ACHN (cell line): ENCODE measurements at regions not wholly inside any gene's neighbourhood (a gene's known extent, or its start where the extent isn't known, plus 50 kb on each side); places are given as distances from the start of the nearest gene placed in this dataset.
"Not testable (repeated sequence)": the region's sequence is repeated elsewhere in the genome, so short reads cannot be mapped to it uniquely, and the experiment has no call there.

Source experiments
- DNase-seq: peaks from one replicate; pipeline ENCODE4 v3.0.0-alpha.2; 2015
- in situ Hi-C: cut with HindIII; loops from 2 replicates; pipeline ENCODE4 v1.10.0; 2017; ENCODE audit warnings: low sequenced_read_pairs, low pct_ligation_motif_present, low pct_unique_long_range_greater_than_20kb

DNA sequence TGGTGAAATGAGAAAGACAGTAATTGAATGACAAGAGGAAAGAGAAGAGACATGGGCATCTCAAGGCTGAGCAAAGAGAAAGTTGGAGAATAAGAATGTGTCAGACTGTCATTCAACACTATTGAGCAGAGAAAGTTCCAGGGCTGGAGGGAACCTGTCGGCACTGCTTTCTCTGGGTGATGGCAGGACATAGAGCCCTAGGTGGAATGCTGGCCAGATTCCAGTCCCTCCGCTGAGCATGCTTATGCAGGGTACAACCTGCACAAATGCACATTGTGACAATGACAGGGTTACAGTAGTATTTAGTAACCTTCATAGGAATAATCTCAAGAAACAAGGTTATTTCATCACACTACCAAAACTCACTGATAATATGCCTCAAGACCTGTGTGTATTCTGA, 582.8 kb downstream of the ADCYAP1 start:
- no peak for DNase-seq
- in situ Hi-C loops: no loop called here

DNA sequence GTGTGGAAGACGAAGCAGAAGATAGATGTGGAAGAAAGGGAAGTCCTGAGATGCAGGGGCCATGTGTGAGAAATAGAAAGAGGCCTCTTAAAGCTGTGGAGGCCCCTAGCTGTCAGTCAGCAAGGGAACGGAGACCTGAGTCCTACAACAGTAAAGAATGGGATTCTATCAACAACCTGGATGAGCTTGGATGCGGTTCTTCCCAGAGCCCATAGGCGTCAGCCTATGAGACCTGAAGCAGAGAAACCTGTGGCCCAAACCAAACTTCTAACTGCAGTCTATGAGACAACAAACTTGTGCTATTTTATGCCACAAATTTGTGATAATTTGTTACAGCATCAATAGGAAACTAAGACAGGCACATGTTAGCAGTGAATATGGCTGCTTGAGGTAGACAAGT, 583.7 kb downstream of the ADCYAP1 start:
- DNase-seq: no peak
- in situ Hi-C loops: no loop called here

DNA sequence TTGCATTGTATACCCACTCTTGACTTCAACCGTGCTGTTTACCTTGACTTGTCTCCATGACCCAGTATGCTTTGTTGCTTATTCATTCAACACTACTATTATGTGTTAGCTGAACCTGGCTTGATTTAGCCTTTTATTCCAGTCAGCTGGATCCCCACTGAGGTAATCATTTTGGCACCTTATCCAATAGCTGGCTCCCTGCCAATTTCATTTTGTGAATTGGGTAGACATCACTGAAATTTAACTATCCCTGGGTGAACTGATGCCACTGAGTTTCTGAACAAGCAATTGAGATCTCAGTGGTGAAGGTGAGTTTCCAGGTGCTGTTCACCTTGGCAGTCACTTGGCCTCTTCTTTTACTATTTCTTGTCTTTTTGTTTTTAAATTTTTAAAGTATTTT, 584.3 kb downstream of the ADCYAP1 start:
- in situ Hi-C loops: no loop called here
- DNase-seq: no peak

DNA sequence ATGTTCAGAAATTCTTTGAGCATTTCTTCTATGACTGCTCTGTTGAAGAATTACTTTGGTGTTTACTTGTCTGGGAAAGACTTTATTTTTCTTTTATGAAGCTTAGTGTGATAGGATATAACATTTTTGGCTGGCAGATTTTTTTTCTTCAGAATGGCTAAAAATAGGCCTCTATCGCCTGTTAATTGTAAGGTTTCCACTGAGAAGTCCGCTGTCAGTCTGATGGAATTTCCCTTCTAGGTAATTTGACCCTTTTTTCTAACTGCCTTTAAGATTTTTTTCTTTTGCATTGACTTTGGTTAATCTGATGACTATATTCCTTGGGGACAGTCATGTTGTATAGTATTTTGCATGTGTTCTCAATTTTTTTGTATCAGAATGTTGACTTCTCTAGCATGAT, 590.7 kb downstream of the ADCYAP1 start:
- no peak for DNase-seq
- in situ Hi-C loops: no loop called here

DNA sequence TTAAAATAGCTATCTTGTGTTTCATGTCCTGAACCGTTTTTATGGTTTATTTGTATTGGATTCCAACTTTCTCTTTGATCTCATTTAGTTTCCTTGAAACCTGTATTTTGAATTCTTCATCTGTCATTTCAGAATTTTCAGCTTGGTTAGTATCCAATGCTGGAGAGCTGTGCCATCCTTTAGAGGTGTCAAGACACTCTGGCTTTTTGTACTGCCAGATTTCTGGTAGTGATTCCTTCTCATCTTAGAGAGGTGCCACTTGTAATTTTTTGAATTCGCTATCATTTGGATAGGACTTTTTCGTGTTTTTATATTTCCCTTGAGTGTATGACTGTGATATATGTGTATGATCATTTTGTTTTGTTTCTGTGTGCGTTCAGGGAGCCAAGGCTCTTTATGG, 591.4 kb downstream of the ADCYAP1 start:
- no peak for DNase-seq
- in situ Hi-C loops: no loop called here

DNA sequence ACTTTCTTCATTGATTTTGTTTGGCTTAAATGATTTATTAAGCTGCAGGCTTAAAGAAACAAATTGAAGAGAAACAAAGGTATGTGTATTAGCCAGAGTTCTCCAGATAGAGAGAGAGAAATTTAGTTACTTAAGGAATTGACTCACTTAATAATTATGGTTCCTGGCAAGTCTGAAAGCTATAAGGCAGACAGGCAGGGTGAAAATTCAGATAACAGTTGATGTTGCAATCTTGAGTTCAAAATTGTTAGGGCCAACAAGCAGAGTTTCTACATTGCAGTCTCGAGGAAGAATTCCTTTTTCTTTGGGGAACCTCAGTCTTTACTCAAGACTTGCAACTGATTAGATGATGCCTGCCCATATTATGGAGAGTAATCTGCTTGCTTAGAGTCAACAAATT, 593.5 kb downstream of the ADCYAP1 start:
- in situ Hi-C loops: no loop called here
- DNase-seq: no peak

DNA sequence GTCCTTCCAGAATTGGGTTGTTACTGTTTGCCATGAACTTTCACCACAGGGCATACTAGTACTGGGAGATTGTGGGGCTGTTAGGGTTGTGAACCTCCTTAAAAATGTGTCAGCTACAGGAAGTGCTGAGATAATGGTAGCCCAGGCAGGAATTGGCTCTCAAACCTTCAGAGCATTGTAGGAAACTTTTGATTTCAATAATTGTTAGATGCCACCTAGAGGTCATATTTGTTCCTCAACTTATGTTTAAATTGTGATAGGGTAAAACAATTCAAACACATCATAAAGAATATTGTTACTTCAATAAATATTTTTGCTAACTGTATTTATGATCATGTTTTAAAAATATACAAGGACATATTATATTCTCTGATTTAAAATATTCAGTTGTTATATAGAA, 594.6 kb downstream of the ADCYAP1 start:
- in situ Hi-C loops: no loop called here

DNA sequence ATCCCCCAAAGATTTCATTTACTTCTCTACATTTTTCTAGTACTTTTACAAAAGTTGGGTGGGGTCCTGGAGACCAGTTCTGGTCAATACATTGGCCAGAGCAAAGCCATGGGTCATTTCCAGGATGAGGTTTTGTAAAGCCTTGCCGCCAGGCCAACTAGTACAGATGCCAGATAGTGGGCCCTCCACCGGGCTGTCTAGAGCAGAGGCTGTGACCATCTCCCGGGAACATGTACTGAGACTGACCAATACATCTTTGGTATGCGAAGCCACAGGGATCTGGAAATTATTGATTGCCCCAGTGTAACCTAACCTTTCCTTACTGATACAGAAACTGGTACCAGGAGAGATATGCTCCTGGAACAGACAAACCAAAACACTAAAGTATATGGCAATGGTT, 599.2 kb downstream of the ADCYAP1 start:
- no peak for DNase-seq
- in situ Hi-C loops: no loop called here

More for the DNA sequence above, 594.6 kb downstream of the ADCYAP1 start:
- DNase-seq: no peak

DNA sequence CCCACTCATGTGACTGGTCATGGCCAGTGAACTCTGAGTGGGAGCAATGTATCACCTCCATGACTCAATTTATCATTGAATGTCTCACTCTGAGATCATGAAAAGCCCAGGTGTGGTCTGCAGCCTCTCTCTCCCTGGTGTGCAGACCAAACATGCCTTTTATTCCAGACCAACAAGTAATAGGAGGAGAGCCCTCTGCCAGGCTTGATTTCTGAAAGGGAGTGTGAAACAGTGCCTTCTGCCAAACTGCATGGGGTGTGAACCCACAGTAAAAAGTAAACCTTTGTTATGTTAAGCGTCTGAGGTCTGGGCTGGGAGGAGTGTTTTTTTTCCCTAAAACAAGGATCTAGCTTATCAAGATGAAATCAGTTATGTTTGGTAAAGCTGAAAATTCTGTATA, 601.2 kb downstream of the ADCYAP1 start:
- DNase-seq: no peak
- in situ Hi-C loops: no loop called here

DNA sequence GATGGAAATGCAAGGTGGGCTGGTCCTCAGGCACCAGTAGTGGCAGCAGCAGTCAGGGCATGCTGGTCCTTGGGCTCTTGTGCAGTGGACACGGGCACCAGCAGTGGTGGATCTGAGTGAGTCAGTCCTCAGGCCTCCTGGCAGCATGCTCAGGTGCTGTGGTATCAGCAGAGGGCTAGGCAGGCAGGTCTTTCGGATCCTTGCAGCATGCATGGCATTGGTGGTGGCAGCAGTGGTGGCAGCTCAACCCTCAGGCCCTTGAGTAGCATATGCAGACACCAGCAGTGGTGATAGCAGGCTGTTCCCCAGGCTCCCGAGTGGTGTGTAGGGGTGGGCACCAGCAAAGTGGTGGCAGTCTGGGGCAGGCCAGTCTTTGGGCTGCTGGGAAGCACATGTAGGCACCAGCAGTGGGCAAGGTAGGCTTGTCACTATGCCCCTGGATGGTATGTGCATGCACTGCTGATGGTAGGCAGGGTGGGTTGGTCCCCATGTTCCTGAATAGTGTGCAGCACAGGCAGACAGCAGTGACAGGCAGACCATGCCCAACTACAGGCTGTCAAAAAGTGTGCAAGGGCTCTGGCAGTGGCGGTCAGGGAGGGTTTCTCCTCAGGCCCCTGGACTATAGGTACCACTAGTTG, 606.0 kb downstream of the ADCYAP1 start:
- in situ Hi-C loops: no loop called here

DNA sequence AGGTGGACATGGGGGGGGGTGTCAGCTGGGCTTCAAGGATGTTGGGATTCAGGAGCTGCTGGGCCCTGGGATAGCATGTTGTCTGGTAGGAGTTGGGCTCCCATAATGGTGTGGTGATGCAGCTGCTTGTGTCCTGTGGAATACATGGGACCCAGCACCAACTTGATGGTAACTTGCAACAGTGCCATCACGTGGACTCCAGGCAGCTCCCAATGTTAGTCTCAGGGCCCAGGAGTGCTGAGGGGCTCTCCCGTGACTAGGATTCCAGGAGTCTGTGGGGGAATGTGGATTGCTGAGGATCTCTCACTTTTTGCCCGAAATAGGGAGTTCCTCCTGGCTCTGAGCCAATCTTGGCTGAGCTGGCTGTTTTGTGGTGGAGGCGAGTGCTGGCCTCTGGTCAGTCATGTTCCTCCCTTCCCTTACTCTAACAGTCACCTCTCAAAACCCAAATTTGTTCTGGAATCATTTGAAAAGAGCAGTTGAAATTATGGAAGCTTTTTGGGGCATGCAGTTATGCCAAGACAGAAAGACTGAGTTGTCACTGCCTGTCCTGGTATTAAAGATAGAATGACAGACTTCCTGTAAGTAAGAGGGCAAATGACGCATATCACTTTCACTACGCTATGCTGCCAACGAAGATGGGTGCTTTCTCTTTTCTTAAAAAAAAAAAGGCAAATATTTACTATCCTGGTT, 607.1 kb downstream of the ADCYAP1 start:
- no peak for DNase-seq
- in situ Hi-C loops: no loop called here

More for the DNA sequence above, 606.0 kb downstream of the ADCYAP1 start:
- DNase-seq: no peak

DNA sequence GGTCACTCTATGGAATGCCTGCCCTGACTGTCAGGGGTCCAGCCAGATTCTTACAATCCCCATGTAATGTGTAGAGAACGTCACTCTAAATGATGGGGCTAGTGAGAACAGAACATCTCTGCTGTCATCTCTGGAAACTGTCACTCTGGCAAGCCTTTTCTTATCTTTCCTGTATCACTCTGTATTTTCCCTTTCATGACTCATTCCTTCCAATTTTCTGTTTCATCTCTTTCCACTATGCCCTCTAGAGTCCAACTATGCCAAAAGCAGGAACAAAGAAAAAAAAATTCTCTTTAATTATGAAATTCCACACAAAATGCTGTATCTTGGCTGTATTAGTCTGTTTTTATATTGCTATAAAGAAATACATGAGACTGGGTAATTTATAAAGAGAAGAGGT, 608.8 kb downstream of the ADCYAP1 start:
- peak; percentile 9 for DNase-seq
- in situ Hi-C loops: no loop called here

DNA sequence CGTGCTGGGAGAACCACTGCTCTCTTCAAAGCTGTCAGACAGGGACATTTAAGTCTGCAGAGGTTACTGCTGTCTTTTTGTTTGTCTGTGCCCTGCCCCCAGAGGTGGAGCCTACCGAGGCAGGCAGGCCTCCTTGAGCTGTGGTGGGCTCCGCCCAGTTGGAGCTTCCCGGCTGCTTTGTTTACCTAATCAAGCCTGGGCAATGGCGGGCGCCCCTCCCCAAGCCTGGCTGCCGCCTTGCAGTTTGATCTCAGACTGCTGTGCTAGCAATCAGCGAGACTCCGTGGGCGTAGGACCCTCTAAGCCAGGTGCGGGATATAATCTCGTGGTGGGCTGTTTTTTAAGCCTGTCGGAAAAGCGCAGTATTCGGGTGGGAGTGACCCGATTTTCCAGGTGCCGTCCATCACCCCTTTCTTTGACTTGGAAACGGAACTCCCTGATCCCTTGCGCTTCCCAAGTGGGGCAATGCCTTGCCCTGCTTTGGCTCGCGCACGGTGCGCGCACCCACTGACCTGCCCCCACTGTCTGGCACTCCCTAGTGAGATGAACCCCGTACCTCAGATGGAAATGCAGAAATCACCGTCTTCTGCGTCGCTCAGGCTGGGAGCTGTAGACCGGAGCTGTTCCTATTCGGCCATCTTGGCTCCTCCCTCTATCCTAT, 617.0 kb downstream of the ADCYAP1 start:
- DNase-seq, in situ Hi-C loops: not testable (repeated sequence)

DNA sequence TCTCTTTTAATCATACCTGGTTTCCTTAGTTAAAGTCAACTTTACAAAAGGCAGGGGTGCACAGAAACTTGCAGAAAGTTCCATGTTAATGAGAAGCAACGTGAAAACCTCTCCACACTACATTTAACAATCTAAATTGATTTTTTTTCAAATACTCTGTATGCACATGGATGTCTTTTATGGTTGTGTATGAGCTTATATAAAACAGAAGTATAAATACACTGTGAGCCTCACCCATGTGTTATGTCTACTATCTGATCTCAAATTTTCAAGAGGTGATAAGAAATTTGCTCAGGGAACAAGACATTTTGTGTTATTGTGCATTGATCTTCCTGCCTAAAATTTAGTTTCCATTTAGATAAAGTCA, 617.6 kb downstream of the ADCYAP1 start:
- in situ Hi-C loops: no loop called here
- no peak for DNase-seq

DNA sequence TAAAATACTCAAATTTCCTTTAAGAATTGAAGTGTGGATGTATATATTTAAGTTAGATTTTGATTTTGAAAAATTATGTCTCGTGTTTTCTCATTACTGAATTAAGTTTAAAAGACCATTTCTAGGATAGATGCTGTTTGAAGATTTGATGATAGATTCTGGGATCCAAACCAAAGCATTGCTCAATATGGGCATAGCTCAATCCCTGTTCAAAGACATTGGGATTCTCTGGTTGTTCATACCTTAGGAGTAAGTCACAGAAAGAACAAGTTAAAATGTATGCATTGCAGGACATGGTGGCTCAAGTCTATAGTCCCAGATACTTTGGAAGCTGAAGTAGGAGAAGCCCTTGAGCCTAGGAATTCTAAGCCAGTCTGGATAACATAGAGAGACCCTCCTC, 622.3 kb downstream of the ADCYAP1 start:
- in situ Hi-C loops: no loop called here
- DNase-seq: no peak

DNA sequence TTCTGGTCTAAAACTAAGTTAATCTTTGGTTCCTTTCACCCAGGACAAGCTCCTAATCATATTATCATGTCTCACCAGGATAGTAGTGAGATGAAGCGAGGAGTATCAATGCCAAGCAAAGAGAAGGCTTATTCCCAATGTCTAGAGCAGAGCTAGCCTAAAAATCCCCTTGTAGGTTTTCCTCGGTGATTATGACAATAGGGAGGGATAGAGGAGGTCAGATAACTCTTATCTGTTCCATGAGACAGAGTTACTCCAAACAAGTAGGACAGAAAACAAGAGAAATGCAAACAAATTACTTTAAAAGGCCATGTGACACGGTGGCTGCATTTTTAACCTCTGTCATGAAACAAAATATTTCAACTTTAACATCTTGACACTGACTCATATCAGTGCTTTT, 623.1 kb downstream of the ADCYAP1 start:
- in situ Hi-C loops: no loop called here

DNA sequence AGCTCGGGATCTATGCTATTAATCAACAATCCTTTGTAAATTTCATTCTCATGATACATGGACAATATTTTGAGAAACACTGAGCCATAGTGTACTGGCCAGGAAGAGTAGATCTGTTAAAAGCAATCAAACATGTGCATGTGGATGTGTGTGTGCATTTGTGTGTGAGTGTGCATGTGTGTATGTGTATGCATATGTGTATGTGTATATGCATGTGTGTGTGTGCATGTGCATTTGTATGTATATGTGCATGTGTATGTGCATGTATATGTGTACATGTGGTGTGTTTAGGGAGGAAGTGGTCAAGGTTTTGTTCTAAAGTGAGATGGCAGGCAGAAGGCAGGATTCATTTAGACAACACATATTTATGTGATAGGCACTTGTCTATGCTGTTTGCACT, 623.8 kb downstream of the ADCYAP1 start:
- in situ Hi-C loops: no loop called here
- DNase-seq: no peak

More for the DNA sequence above, 623.1 kb downstream of the ADCYAP1 start:
- no peak for DNase-seq

DNA sequence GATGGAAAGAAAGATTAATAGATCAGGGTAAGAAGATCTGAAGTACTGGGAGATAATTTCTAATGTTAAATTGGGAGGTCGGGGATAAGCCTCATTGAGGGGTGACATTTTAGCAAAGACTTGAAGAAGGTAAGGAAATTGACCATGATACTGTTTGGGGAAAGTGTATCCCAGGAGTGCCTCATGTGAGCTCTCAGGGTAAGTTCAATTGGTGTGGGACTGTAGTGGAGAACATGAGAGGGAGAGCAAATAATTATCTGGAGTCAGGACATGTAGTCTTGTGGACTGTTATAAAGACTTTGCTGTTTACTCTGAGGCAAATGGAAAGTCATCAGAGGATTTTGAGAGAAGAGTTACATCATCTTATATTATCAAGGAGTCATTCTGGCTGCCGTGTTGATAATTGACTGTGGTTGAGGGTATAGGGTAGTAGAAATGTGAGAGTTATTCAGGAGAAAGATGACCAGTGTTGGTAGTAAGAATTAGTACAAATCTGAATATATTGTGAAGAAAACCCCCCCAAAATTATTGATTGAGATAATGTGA, 624.4 kb downstream of the ADCYAP1 start:
- in situ Hi-C loops: no loop called here
- DNase-seq: no peak

DNA sequence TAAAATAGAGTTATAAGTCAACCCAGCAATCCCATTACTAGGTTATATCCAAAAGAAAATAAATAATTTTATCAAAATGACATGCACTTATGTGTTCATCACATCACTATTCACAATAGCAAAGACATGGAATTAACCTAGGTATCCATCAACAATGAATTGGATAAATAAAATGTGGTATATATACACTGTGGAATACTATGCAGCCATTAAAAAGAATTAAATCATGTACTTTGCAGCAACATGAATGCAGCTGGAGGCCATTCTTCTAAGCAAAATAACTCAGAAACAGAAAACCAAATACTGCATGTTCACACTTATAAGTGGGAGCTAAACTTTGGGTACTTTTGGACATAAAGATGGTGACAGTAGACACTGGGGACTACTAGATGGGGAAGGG, 626.0 kb downstream of the ADCYAP1 start:
- in situ Hi-C loops: no loop called here

DNA sequence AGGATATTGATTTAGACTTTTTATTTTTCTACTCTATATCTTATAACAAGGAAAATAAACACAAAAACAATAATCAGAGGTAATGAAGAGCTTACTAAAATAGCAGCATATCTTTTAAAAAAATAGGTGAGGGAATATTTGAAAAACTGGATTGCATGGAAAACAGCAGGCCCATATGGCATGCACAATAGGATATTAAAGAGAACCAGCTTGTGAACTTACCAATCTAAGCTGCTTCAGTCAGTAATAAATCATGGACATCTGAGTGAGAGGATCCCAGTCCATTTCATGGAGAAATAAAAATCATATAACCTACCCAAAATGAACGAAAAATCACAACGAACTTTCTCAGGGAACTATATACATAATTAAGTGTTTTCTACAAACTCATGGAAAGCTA, 634.6 kb downstream of the ADCYAP1 start:
- no peak for DNase-seq
- in situ Hi-C loops: no loop called here

More for the DNA sequence above, 626.0 kb downstream of the ADCYAP1 start:
- DNase-seq: no peak
